ENCODE measurements at regions not wholly inside any gene's neighbourhood (a gene's known extent, or its start where the extent isn't known, plus 50 kb on each side); places are given as distances from the start of the nearest gene placed in this dataset.

- H3K27me3 ChIP-seq (ENCODE audit: control insufficient read depth, insufficient read depth, low read length) = no peaks in the 10 kb centered on the region
- FAIRE-seq (no peak), DNase-seq (ENCODE audit: low read depth) (no peak)
- no peak for TF ChIP-seq CTCF (IDR thresholded peaks at IDR 0.05; ENCODE audit: insufficient read depth, low read length, severe bottlenecking)
- H3K36me3 ChIP-seq (ENCODE audit: control insufficient read depth, insufficient read depth, low read length) = no peaks in the 10 kb centered on the region
- no peak overlapping the region for H3K4me3 ChIP-seq (ENCODE audit: low read depth, low read length)
Observed at GRCh38 chrX:66544181-66544580, 94.7 kb downstream of the EDA2R start.

GRCh38 chrX:66504481-66504880, 134.4 kb downstream of the EDA2R start:
- no peak for FAIRE-seq
- no peaks in the 10 kb centered on the region for H3K36me3 ChIP-seq (ENCODE audit: control insufficient read depth, insufficient read depth, low read length)
- H3K27me3 ChIP-seq (ENCODE audit: control insufficient read depth, insufficient read depth, low read length) = no peaks in the 10 kb centered on the region
- no peak for TF ChIP-seq CTCF (IDR thresholded peaks at IDR 0.05; ENCODE audit: insufficient read depth, low read length, severe bottlenecking)
- peak; percentile 17 for DNase-seq (ENCODE audit: low read depth)
- no peak overlapping the region for H3K4me3 ChIP-seq (ENCODE audit: low read depth, low read length)

GRCh38 chrX:66498672-66499296, 140.1 kb downstream of the EDA2R start:
- DNase-seq (ENCODE audit: low read depth) (no peak), FAIRE-seq (no peak)
- Histone ChIP-seq H3K27me3 (ENCODE audit: control insufficient read depth, insufficient read depth, low read length) (no peaks in the 10 kb centered on the region), H3K36me3 (ENCODE audit: control insufficient read depth, insufficient read depth, low read length) (no peaks in the 10 kb centered on the region), H3K4me3 (ENCODE audit: low read depth, low read length) (no peak overlapping the region)
- no peak for TF ChIP-seq CTCF (IDR thresholded peaks at IDR 0.05; ENCODE audit: insufficient read depth, low read length, severe bottlenecking)

- no peaks in the 10 kb centered on the region for H3K36me3 ChIP-seq (ENCODE audit: control insufficient read depth, insufficient read depth, low read length)
- TF ChIP-seq CTCF (IDR thresholded peaks at IDR 0.05; ENCODE audit: insufficient read depth, low read length, severe bottlenecking) = no peak
- H3K4me3 ChIP-seq (ENCODE audit: low read depth, low read length) = no peak overlapping the region
- no peaks in the 10 kb centered on the region for H3K27me3 ChIP-seq (ENCODE audit: control insufficient read depth, insufficient read depth, low read length)
- FAIRE-seq (no peak), DNase-seq (ENCODE audit: low read depth) (no peak)
Observed at GRCh38 chrX:66489339-66489738, 149.5 kb downstream of the EDA2R start.

Measured in bronchial epithelial cell (primary cell).